Transverse colon (tissue), 4 donors: ENCODE measurements at regions not wholly inside any gene's neighbourhood (a gene's known extent, or its start where the extent isn't known, plus 50 kb on each side); places are given as distances from the start of the nearest gene placed in this dataset.
A peak's percentile ranks its signal among the peaks of the same experiment; 100 is the strongest.

Experiments
- DNase-seq: peaks from one replicate; pipeline ENCODE4 v3.0.0-alpha.2; 2019
- H3K27ac ChIP-seq, 4 donors: fragments of 200-600 bp; sonication (generic); 2 replicates each; pipeline ENCODE4 v1.5.1; 2016 to 2018; ENCODE audit warnings: inconsistent platforms in 4 of 4
- H3K27me3 ChIP-seq: fragments of 200-600 bp; sonication (generic); 2 replicates; pipeline ENCODE4 v1.5.1; 2017; ENCODE audit warnings: inconsistent platforms
- H3K36me3 ChIP-seq, 4 donors: fragments of 200-600 bp; sonication (generic); 2 replicates each; pipeline ENCODE4 v1.5.1; 2017 to 2019; ENCODE audit warnings: inconsistent platforms in 4 of 4
- H3K4me1 ChIP-seq, 4 donors: fragments of 200-600 bp; sonication (generic); 2 replicates each; pipeline ENCODE4 v1.5.1; 2017 to 2020; ENCODE audit warnings: inconsistent platforms in 4 of 4
- H3K4me3 ChIP-seq, 4 donors: fragments of 200-600 bp; sonication (generic); 1 replicate in 1 of 4; 2 replicates in 3 of 4; pipeline versions ENCODE4 v1.5.1 to v1.6.1; 2017 to 2019; ENCODE audit warnings: inconsistent platforms in 4 of 4
- H3K9me3 ChIP-seq, 2 donors: fragments of 200-600 bp; sonication (generic); 2 replicates each; pipeline ENCODE4 v1.5.1; 2017 to 2019; ENCODE audit warnings: inconsistent platforms in 2 of 2
- EP300 ChIP-seq: sonication (generic); formaldehyde crosslinking; IDR thresholded peaks from one replicate; pipeline ENCODE4 v1.6.1; 2017; ENCODE audit warnings: antibody characterized with exemption, low read depth
- POLR2A ChIP-seq: fragments of 450-650 bp; IDR thresholded peaks from one replicate; pipeline ENCODE4 v1.6.1; 2016; ENCODE audit warnings: antibody characterized with exemption, mild to moderate bottlenecking, moderate library complexity
- POLR2AphosphoS5 ChIP-seq, 3 donors: sonication (generic); formaldehyde crosslinking; IDR thresholded peaks; one replicate each; pipeline ENCODE4 v1.6.1; 2016; ENCODE audit warnings: antibody characterized with exemption in 3 of 3
- WGBS, 2 donors: methylation state at CpG; one replicate each; pipeline ENCODE4 v1.1.5; 2018; ENCODE audit warnings: low coverage in 1 of 2; 5-methylcytosine and 5-hydroxymethylcytosine counted together
- in situ Hi-C, 4 donors: fragments of 200-750 bp; cut with MboI; loops; one replicate each; pipeline versions ENCODE4 v1.15.0 to v1.15.1; 2017; ENCODE audit warnings: low sequenced_read_pairs in 3 of 4, low pct_ligation_motif_present in 1 of 4, low pct_unique_long_range_greater_than_20kb in 1 of 4
- intact Hi-C: fragments of 100-400 bp; cut with DNase I; formaldehyde crosslinking; loops from one replicate; pipeline ENCODE4 v1.15.1; 2023; ENCODE audit warnings: low total_unique reads
- TF ChIP-seq, protein P1 (sequence below), 5 experiments: fragments of 200-600 bp in 3 of 5; fragments of 450-650 bp in 2 of 5; sonication (generic) in 3 of 5; IDR thresholded peaks; 1 replicate in 2 of 5; 2 replicates in 3 of 5; pipeline ENCODE4 v1.5.1; 2016 to 2017; ENCODE audit warnings: antibody characterized with exemption in 5 of 5, inconsistent platforms in 3 of 5, mild to moderate bottlenecking in 2 of 5, moderate library complexity in 1 of 5

DNA sequence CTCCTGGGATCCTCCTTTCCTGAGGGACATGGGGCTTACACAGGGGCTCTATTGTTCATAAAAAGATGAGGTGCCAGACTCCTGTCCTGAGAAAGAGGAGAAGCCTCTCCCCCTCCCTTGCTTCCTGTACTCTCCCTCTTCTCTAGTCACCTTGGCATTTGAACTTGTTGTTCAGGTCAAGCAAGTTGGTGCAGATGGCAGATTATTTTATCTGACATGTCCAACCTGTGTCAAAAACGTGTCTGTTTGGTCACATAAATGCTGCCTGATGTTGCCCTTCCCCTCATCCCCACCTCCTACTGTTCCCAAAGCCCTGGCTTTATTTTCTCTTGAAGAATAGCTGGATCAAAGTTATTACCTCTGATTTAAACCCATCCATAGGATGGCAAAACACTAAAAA lies 154.8 kb downstream of the TMX1 start:
- Histone ChIP-seq H3K4me1 (peaks cover 14 to 21% (median 16%) of the 10 kb centered on the region in 4 donors), H3K4me3 (no peak overlapping the region), H3K9me3 (no peaks in the 10 kb centered on the region), H3K27me3 (no peaks in the 10 kb centered on the region), H3K27ac (peak overlapping the region; percentile 71 to 82 (median 75)), H3K36me3 (no peaks in the 10 kb centered on the region)
- in situ Hi-C loops, result no loop called here
- intact Hi-C loops, result no loop called here
- WGBS, 2 donors, result 12 to 22% methylated on average over 1 of the region's 1 CpG
- DNase-seq, result no peak
- TF ChIP-seq POLR2A, result no peak
- TF ChIP-seq, protein P1, sequence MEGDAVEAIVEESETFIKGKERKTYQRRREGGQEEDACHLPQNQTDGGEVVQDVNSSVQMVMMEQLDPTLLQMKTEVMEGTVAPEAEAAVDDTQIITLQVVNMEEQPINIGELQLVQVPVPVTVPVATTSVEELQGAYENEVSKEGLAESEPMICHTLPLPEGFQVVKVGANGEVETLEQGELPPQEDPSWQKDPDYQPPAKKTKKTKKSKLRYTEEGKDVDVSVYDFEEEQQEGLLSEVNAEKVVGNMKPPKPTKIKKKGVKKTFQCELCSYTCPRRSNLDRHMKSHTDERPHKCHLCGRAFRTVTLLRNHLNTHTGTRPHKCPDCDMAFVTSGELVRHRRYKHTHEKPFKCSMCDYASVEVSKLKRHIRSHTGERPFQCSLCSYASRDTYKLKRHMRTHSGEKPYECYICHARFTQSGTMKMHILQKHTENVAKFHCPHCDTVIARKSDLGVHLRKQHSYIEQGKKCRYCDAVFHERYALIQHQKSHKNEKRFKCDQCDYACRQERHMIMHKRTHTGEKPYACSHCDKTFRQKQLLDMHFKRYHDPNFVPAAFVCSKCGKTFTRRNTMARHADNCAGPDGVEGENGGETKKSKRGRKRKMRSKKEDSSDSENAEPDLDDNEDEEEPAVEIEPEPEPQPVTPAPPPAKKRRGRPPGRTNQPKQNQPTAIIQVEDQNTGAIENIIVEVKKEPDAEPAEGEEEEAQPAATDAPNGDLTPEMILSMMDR (IDR thresholded peaks at IDR 0.05), result no peak
- TF ChIP-seq EP300, result no peak
- no peak for TF ChIP-seq POLR2AphosphoS5 (IDR thresholded peaks at IDR 0.05)

DNA sequence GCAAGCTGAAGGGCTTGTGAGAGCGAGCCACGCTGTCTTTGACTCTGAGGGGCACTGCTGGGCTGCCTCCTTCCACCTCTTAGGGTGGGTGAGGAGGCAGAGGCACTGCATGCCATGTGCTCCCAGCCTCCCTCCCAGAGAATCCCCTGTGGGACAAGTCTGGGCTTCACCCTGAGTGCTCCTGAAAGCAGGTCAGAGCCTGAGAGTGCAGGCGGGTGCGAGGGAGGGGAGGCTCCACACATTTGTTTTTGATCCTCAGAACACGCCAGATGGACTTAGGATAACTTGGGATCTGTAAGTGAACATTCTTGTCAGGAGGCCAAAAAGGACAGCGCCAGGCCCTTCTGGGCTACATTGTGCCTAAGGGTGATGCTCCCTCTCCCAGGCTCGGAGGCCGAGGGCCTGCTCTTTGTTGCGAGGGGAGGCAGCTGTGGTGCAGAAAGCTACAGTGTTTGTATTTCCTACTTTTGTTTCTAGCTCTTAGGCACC lies 155.4 kb downstream of the TMX1 start:
- 54 to 60% methylated on average over 5 to 9 of the region's 9 CpGs for WGBS, 2 donors
- no peak for TF ChIP-seq POLR2AphosphoS5 (IDR thresholded peaks at IDR 0.05)
- TF ChIP-seq EP300, result no peak
- TF ChIP-seq POLR2A, result no peak
- TF ChIP-seq, protein P1 (IDR thresholded peaks at IDR 0.05), result no peak
- peak; percentile 25 for DNase-seq

GRCh38 chr14:51396222-51396815 lies 156.3 kb downstream of the TMX1 start:
- in situ Hi-C loops, result no loop called here
- Histone ChIP-seq H3K27me3 (no peaks in the 10 kb centered on the region), H3K4me1 (peaks cover 14 to 23% (median 18%) of the 10 kb centered on the region in 4 donors), H3K36me3 (no peaks in the 10 kb centered on the region), H3K9me3 (no peaks in the 10 kb centered on the region), H3K4me3 (no peak overlapping the region), H3K27ac (peak overlapping the region; percentile 71 to 82 (median 75))
- intact Hi-C loops, result no loop called here
- DNase-seq, result peak; percentile 13
- TF ChIP-seq POLR2AphosphoS5 (IDR thresholded peaks at IDR 0.05) (peak in 1 of 3 donors; percentile 30), POLR2A (no peak)
- 54 to 69% methylated on average over 4 to 11 of the region's 11 CpGs for WGBS, 2 donors

More for the DNA sequence above, 155.4 kb downstream of the TMX1 start:
- peak overlapping the region; percentile 71 to 82 (median 75) for H3K27ac ChIP-seq
- H3K4me1 ChIP-seq, result peaks cover 14 to 21% (median 16%) of the 10 kb centered on the region in 4 donors
- no peak overlapping the region for H3K4me3 ChIP-seq
- no peaks in the 10 kb centered on the region for H3K9me3 ChIP-seq
- H3K36me3 ChIP-seq, result no peaks in the 10 kb centered on the region
- intact Hi-C loops, result no loop called here
- H3K27me3 ChIP-seq, result no peaks in the 10 kb centered on the region
- in situ Hi-C loops, result no loop called here

- H3K27ac ChIP-seq, result no peak overlapping the region
- intact Hi-C loops, result no loop called here
- in situ Hi-C loops, result no loop called here
- 52 to 60% methylated on average over 2 to 4 of the region's 4 CpGs for WGBS, 2 donors
- DNase-seq, result no peak
- no peak overlapping the region for H3K4me3 ChIP-seq
- no peaks in the 10 kb centered on the region for H3K9me3 ChIP-seq
- no peaks in the 10 kb centered on the region for H3K36me3 ChIP-seq
- no peaks in the 10 kb centered on the region for H3K27me3 ChIP-seq
- TF ChIP-seq EP300 (no peak), POLR2A (no peak), POLR2AphosphoS5 (IDR thresholded peaks at IDR 0.05) (no peak)
- TF ChIP-seq, protein P1 (IDR thresholded peaks at IDR 0.05), result no peak
- peaks cover 13 to 26% (median 20%) of the 10 kb centered on the region in 4 donors for H3K4me1 ChIP-seq
Measured at GRCh38 chr14:51398898-51399297, 158.9 kb downstream of the TMX1 start.
